Mesothelial cell of epicardium (in vitro differentiated cells): ENCODE measurements at regions not wholly inside any gene's neighbourhood (a gene's known extent, or its start where the extent isn't known, plus 50 kb on each side); places are given as distances from the start of the nearest gene placed in this dataset.
A peak's percentile ranks its signal among the peaks of the same experiment; 100 is the strongest.

ENCODE experiments used
- DNase-seq, 2 experiments: peaks; one replicate each; pipeline ENCODE4 v3.0.0; 2021; ENCODE audit warnings: low spot score in 2 of 2; ENCODE audit not compliant: unreplicated experiment in 2 of 2
- H3K27ac Mint-ChIP-seq: 2 replicates; pipeline ENCODE4 v1.8.0; 2021; ENCODE audit warnings: mixed read lengths
- H3K27me3 Mint-ChIP-seq: 2 replicates; pipeline ENCODE4 v1.8.0; 2021; ENCODE audit warnings: low read depth, mixed read lengths
- H3K36me3 Mint-ChIP-seq: 2 replicates; pipeline ENCODE4 v1.8.0; 2021; ENCODE audit warnings: mixed read lengths
- H3K4me1 Mint-ChIP-seq: 2 replicates; pipeline ENCODE4 v1.8.0; 2021; ENCODE audit warnings: mixed read lengths
- H3K4me3 Mint-ChIP-seq: 2 replicates; pipeline ENCODE4 v1.8.0; 2021; ENCODE audit warnings: mild to moderate bottlenecking, moderate library complexity, mixed read lengths
- H3K9me3 Mint-ChIP-seq: 2 replicates; pipeline ENCODE4 v1.8.0; 2021; ENCODE audit warnings: mixed read lengths
- TF ChIP-seq, protein P1 (sequence below): fragments of 200-600 bp; sonication (generic); IDR thresholded peaks from one replicate; pipeline ENCODE4 v1.5.0; 2021; ENCODE audit warnings: antibody characterized with exemption; ENCODE audit not compliant: unreplicated experiment

- TF ChIP-seq, protein P1, sequence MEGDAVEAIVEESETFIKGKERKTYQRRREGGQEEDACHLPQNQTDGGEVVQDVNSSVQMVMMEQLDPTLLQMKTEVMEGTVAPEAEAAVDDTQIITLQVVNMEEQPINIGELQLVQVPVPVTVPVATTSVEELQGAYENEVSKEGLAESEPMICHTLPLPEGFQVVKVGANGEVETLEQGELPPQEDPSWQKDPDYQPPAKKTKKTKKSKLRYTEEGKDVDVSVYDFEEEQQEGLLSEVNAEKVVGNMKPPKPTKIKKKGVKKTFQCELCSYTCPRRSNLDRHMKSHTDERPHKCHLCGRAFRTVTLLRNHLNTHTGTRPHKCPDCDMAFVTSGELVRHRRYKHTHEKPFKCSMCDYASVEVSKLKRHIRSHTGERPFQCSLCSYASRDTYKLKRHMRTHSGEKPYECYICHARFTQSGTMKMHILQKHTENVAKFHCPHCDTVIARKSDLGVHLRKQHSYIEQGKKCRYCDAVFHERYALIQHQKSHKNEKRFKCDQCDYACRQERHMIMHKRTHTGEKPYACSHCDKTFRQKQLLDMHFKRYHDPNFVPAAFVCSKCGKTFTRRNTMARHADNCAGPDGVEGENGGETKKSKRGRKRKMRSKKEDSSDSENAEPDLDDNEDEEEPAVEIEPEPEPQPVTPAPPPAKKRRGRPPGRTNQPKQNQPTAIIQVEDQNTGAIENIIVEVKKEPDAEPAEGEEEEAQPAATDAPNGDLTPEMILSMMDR: no peak
- no peak overlapping the region for H3K27ac Mint-ChIP-seq
- peaks cover 6% of the 10 kb centered on the region for H3K36me3 Mint-ChIP-seq
- DNase-seq: no peak
- H3K4me3 Mint-ChIP-seq: no peak overlapping the region
- peaks cover 17% of the 10 kb centered on the region for H3K4me1 Mint-ChIP-seq
- H3K9me3 Mint-ChIP-seq: peaks cover 8% of the 10 kb centered on the region
- no peaks in the 10 kb centered on the region for H3K27me3 Mint-ChIP-seq
Measured at GRCh38 chr9:14987858-14988257, 77.6 kb upstream of the FREM1 start.

DNA sequence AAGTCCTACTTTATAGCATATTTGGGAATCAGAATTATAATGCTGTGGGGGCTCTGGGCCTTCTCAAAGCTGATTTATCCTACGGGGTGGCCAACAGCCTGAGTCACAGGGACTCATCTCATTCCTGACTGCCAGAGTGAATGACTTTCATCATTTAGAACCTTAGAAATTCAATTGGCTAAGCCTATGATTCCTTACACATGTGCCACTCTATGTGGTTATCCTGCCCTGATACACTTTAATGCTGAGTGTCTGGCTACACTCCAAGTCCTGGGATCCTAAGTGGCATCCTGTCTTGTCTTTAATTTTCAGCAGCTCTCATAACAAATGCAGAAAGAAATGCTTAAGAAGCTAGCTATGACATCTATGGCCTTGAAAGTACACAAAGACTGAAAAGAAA lies 75.2 kb upstream of the FREM1 start:
- Mint-ChIP-seq H3K4me3 (no peak overlapping the region), H3K36me3 (peaks cover 13% of the 10 kb centered on the region), H3K9me3 (peaks cover 4% of the 10 kb centered on the region), H3K27me3 (no peaks in the 10 kb centered on the region), H3K27ac (no peak overlapping the region), H3K4me1 (peaks cover 12% of the 10 kb centered on the region)
- no peak for DNase-seq
- TF ChIP-seq, protein P1: no peak

- peaks cover 12% of the 10 kb centered on the region for H3K4me1 Mint-ChIP-seq
- no peaks in the 10 kb centered on the region for H3K27me3 Mint-ChIP-seq
- peaks cover 10% of the 10 kb centered on the region for H3K36me3 Mint-ChIP-seq
- H3K4me3 Mint-ChIP-seq: no peak overlapping the region
- peaks cover 4% of the 10 kb centered on the region for H3K9me3 Mint-ChIP-seq
- no peak overlapping the region for H3K27ac Mint-ChIP-seq
- TF ChIP-seq, protein P1: no peak
- no peak for DNase-seq
Measured at GRCh38 chr9:14983599-14983998, 73.4 kb upstream of the FREM1 start.

DNA sequence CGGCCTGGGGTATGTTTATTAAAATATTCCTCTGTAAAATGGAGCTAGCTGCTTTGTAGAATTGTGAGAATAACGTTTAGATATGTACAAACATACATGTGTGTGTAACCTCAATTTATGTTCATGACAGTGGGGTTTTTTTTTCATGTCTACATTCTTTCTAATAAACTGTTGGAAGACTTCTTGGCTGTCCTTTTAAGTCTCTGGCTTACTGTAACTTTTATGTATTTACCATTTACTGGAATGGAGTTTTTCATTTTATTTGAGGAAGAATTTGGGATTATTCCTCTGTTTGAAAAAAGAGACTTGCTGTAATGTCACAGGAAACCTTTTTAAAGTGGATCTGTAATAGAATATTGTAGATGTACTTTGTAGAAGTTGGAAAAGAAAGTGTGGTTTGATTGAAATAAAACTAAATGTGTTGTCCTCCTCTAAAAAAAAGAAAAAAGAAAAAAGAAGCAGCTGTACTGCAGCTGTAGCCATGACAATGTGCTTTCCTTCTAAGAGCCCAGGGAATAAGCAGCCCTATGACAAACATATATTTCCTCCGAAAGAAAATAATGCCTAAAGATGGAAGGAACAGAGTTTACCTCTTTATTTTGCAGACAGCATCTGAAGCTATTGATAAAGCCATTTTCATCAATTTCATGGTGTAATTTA lies 71.2 kb upstream of the FREM1 start:
- H3K9me3 Mint-ChIP-seq: peaks cover 4% of the 10 kb centered on the region
- H3K4me3 Mint-ChIP-seq: no peak overlapping the region
- H3K27ac Mint-ChIP-seq: peak overlapping the region; percentile 88
- DNase-seq: no peak
- TF ChIP-seq, protein P1: no peak
- H3K27me3 Mint-ChIP-seq: no peaks in the 10 kb centered on the region
- H3K36me3 Mint-ChIP-seq: peaks cover 9% of the 10 kb centered on the region
- peaks cover 12% of the 10 kb centered on the region for H3K4me1 Mint-ChIP-seq

- no peak overlapping the region for H3K27ac Mint-ChIP-seq
- H3K9me3 Mint-ChIP-seq: peaks cover 6% of the 10 kb centered on the region
- H3K36me3 Mint-ChIP-seq: peaks cover 11% of the 10 kb centered on the region
- H3K4me3 Mint-ChIP-seq: no peak overlapping the region
- no peaks in the 10 kb centered on the region for H3K27me3 Mint-ChIP-seq
- peaks cover 8% of the 10 kb centered on the region for H3K4me1 Mint-ChIP-seq
- DNase-seq: no peak
- TF ChIP-seq, protein P1: no peak
Measured at GRCh38 chr9:14978022-14979000, 68.1 kb upstream of the FREM1 start.
